Esophagus squamous epithelium (tissue), 5 donors: ENCODE measurements at regions not wholly inside any gene's neighbourhood (a gene's known extent, or its start where the extent isn't known, plus 50 kb on each side); places are given as distances from the start of the nearest gene placed in this dataset.

ENCODE experiments used
- DNase-seq: peaks from one replicate; lab custom pipeline; 2025; lab: John Stamatoyannopoulos, UW
- H3K27ac ChIP-seq, 4 donors: fragments of 200-600 bp; sonication (generic); one replicate each; pipeline ENCODE4 v1.5.1; 2016 to 2019; ENCODE audit warnings: mild to moderate bottlenecking in 1 of 4
- H3K27me3 ChIP-seq, 4 donors: fragments of 200-600 bp; sonication (generic); 1 replicate in 3 of 4; 2 replicates in 1 of 4; pipeline versions ENCODE4 v1.5.1 to v1.6.0; 2017 to 2021; ENCODE audit warnings: antibody characterized with exemption in 1 of 4
- H3K36me3 ChIP-seq, 3 donors: fragments of 200-600 bp; sonication (generic); one replicate each; pipeline ENCODE4 v1.5.1; 2016 to 2019
- H3K4me1 ChIP-seq, 3 donors: fragments of 200-600 bp; sonication (generic); one replicate each; pipeline ENCODE4 v1.5.1; 2017 to 2019
- H3K4me3 ChIP-seq, 4 donors: fragments of 200-600 bp; sonication (generic); 1 replicate in 3 of 4; 2 replicates in 1 of 4; pipeline ENCODE4 v1.5.1; 2016 to 2019; ENCODE audit warnings: mild to moderate bottlenecking in 2 of 4, moderate library complexity in 1 of 4
- H3K9me3 ChIP-seq, 3 donors: fragments of 200-600 bp; sonication (generic); one replicate each; pipeline ENCODE4 v1.5.1; 2016 to 2019
- POLR2A ChIP-seq, 4 donors: fragments of 450-650 bp; IDR thresholded peaks; one replicate each; pipeline ENCODE4 v1.6.1; 2017; ENCODE audit warnings: antibody characterized with exemption in 4 of 4, mild to moderate bottlenecking in 4 of 4, moderate library complexity in 3 of 4
- WGBS, 2 donors: methylation state at CpG; one replicate each; pipeline ENCODE4 v1.1.5; 2018; 5-methylcytosine and 5-hydroxymethylcytosine counted together
- intact Hi-C: fragments of 100-400 bp; cut with DNase I; formaldehyde crosslinking; loops from one replicate; pipeline ENCODE4 v1.15.0; 2022
- TF ChIP-seq, protein P1 (sequence below), 6 experiments: fragments of 450-650 bp in 4 of 6; fragments of 200-600 bp in 2 of 6; sonication (generic) in 2 of 6; IDR thresholded peaks; one replicate each; pipeline ENCODE4 v1.5.1; 2016 to 2019; ENCODE audit warnings: antibody characterized with exemption in 6 of 6, mild to moderate bottlenecking in 4 of 6, moderate library complexity in 4 of 6
- donor health status: DM: yes; HTN: yes; CAD: no.

DNA sequence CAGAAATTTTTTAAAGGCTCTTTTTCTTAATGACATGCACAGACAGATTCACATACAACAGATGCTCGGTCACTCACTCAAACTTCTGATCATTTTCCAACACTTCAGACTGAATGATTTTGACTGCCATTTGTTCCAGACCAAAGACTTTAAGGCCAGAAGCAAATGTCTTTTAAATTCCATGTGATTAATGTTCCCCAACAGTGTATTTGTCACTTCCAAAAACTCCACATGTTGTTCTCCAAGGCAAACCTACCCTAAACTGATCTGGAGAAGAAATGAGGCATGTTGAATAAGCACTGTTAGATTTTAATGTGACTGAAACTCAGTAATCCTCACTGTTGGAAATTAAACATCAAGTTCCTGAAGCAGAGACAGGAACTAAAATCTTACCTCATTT, 366.7 kb downstream of the GABRG2 start:
- no peak for TF ChIP-seq POLR2A (IDR thresholded peaks at IDR 0.05)
- TF ChIP-seq, protein P1, sequence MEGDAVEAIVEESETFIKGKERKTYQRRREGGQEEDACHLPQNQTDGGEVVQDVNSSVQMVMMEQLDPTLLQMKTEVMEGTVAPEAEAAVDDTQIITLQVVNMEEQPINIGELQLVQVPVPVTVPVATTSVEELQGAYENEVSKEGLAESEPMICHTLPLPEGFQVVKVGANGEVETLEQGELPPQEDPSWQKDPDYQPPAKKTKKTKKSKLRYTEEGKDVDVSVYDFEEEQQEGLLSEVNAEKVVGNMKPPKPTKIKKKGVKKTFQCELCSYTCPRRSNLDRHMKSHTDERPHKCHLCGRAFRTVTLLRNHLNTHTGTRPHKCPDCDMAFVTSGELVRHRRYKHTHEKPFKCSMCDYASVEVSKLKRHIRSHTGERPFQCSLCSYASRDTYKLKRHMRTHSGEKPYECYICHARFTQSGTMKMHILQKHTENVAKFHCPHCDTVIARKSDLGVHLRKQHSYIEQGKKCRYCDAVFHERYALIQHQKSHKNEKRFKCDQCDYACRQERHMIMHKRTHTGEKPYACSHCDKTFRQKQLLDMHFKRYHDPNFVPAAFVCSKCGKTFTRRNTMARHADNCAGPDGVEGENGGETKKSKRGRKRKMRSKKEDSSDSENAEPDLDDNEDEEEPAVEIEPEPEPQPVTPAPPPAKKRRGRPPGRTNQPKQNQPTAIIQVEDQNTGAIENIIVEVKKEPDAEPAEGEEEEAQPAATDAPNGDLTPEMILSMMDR (IDR thresholded peaks at IDR 0.05): no peak
- WGBS, 2 donors: 29 to 43% methylated on average over 1 of the region's 1 CpG
- Histone ChIP-seq H3K4me1 (no peaks in the 10 kb centered on the region), H3K4me3 (no peak overlapping the region), H3K27ac (no peak overlapping the region), H3K36me3 (no peaks in the 10 kb centered on the region), H3K9me3 (no peaks in the 10 kb centered on the region), H3K27me3 (no peaks in the 10 kb centered on the region)
- intact Hi-C loops: no loop called here
- no peak for DNase-seq

DNA sequence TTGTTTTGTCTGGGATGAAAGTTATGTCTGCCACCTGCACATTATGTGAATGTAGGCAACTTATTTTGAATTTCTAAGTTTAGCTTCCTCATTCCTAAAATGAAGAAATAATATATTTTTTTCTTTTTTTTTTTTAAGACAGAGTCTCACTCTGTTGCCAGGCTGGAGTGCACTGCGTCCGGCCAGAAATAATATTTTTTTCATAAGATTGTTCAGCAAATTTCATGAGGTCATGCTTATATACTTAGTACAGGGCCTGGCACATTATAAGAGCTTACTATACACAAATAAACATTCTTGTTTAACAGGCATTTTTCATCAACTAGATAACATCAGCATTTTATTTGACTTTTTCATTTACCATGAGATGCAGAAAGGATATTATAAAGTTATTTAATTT, 368.5 kb downstream of the GABRG2 start:
- Histone ChIP-seq H3K4me1 (no peaks in the 10 kb centered on the region), H3K9me3 (no peaks in the 10 kb centered on the region), H3K27ac (no peak overlapping the region), H3K4me3 (no peak overlapping the region), H3K27me3 (no peaks in the 10 kb centered on the region), H3K36me3 (no peaks in the 10 kb centered on the region)
- DNase-seq: no peak
- WGBS, 2 donors: 74 to 83% methylated on average over 2 of the region's 2 CpGs
- intact Hi-C loops: no loop called here
- no peak for TF ChIP-seq POLR2A (IDR thresholded peaks at IDR 0.05)
- TF ChIP-seq, protein P1 (IDR thresholded peaks at IDR 0.05): no peak

GRCh38 chr5:162444129-162444762, 376.7 kb downstream of the GABRG2 start:
- no peak for TF ChIP-seq POLR2A (IDR thresholded peaks at IDR 0.05)
- TF ChIP-seq, protein P1 (IDR thresholded peaks at IDR 0.05): no peak
- 65 to 85% methylated on average over 3 to 4 of the region's 6 CpGs for WGBS, 2 donors
- Histone ChIP-seq H3K36me3 (no peaks in the 10 kb centered on the region), H3K9me3 (no peaks in the 10 kb centered on the region), H3K4me3 (no peak overlapping the region), H3K4me1 (no peaks in the 10 kb centered on the region), H3K27me3 (no peaks in the 10 kb centered on the region), H3K27ac (no peak overlapping the region)
- no peak for DNase-seq
- intact Hi-C loops: no loop called here

DNA sequence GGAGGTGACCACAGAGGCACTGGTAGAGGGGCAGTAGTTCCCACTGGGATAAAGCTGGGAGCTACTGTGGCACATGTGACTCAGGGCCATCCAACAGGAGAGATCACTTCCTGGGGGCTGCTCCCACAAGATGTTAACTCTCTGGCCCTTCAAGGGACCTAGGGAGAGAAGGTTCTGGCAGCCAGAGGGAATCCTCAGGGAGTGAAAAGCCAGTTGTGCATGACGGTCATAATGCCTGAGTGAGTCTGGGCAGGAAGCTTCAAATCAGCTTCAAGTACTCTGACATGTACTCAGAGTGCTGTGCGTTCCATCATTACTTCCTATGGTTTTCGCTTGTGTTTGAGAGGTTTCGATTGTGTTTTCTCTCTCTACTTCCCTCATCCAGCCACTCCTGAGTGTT, 388.5 kb downstream of the GABRG2 start:
- TF ChIP-seq, protein P1 (IDR thresholded peaks at IDR 0.05): no peak
- TF ChIP-seq POLR2A (IDR thresholded peaks at IDR 0.05): no peak
- H3K4me3 ChIP-seq: no peak overlapping the region
- H3K36me3 ChIP-seq: no peaks in the 10 kb centered on the region
- peaks cover 0 to 18% (median 0%) of the 10 kb centered on the region in 3 donors for H3K9me3 ChIP-seq
- WGBS, 2 donors: 64 to 75% methylated on average over 4 of the region's 4 CpGs
- intact Hi-C loops: no loop called here
- H3K4me1 ChIP-seq: no peaks in the 10 kb centered on the region
- no peaks in the 10 kb centered on the region for H3K27me3 ChIP-seq
- no peak for DNase-seq
- H3K27ac ChIP-seq: no peak overlapping the region

GRCh38 chr5:162466011-162466410, 398.4 kb downstream of the GABRG2 start:
- DNase-seq: no peak
- H3K27ac ChIP-seq: no peak overlapping the region
- H3K4me3 ChIP-seq: no peak overlapping the region
- H3K9me3 ChIP-seq: no peaks in the 10 kb centered on the region
- H3K4me1 ChIP-seq: no peaks in the 10 kb centered on the region
- no peaks in the 10 kb centered on the region for H3K27me3 ChIP-seq
- TF ChIP-seq, protein P1 (IDR thresholded peaks at IDR 0.05): no peak
- no peak for TF ChIP-seq POLR2A (IDR thresholded peaks at IDR 0.05)
- intact Hi-C loops: no loop called here
- H3K36me3 ChIP-seq: no peaks in the 10 kb centered on the region
- WGBS, 2 donors: 41 to 50% methylated on average over 1 of the region's 1 CpG
